ENCODE measurements at regions not wholly inside any gene's neighbourhood (a gene's known extent, or its start where the extent isn't known, plus 50 kb on each side); places are given as distances from the start of the nearest gene placed in this dataset.

GRCh38 chr6:139642346-139642745 lies 267.9 kb upstream of the CITED2 start:
- H3K4me3 ChIP-seq (ENCODE audit: low read length): no peak overlapping the region
- TF ChIP-seq EZH2 (IDR thresholded peaks at IDR 0.05; ENCODE audit: borderline replicate concordance, insufficient read depth, low read length, poor library complexity, severe bottlenecking): no peak
- no peak for TF ChIP-seq POLR2AphosphoS5 (IDR thresholded peaks at IDR 0.05)
- no peak for TF ChIP-seq EP300 (conservative IDR thresholded peaks at IDR 0.05; ENCODE audit: poor library complexity, severe bottlenecking)
- no peak for TF ChIP-seq TAF1 (IDR thresholded peaks at IDR 0.05; ENCODE audit: low read depth)
- TF ChIP-seq CTCF (IDR thresholded peaks at IDR 0.05; ENCODE audit: poor library complexity, severe bottlenecking): no peak
- no peak for TF ChIP-seq RAD21 (conservative IDR thresholded peaks at IDR 0.05)
- TF ChIP-seq REST (IDR thresholded peaks at IDR 0.05; ENCODE audit: borderline replicate concordance): no peak
- H2AFZ ChIP-seq (ENCODE audit: low read depth, low read length): no peak overlapping the region
- no peaks in the 10 kb centered on the region for H3K9me2 ChIP-seq (ENCODE audit: insufficient read depth, low read length)
- no peaks in the 10 kb centered on the region for H3K36me3 ChIP-seq (ENCODE audit: insufficient read depth, low read length)
- no peaks in the 10 kb centered on the region for H3K9me3 ChIP-seq (ENCODE audit: low read length)
- no peaks in the 10 kb centered on the region for H3K27me3 ChIP-seq (ENCODE audit: insufficient read depth, low read depth, low read length)
- H3K4me2 ChIP-seq (ENCODE audit: low read length): no peak overlapping the region
- no peak overlapping the region for H3K9ac ChIP-seq (ENCODE audit: low read length)
- H3K27ac ChIP-seq (ENCODE audit: low read length): no peak overlapping the region
- H4K20me1 ChIP-seq (ENCODE audit: insufficient read depth): no peaks in the 10 kb centered on the region
- no peaks in the 10 kb centered on the region for H3F3A ChIP-seq (ENCODE audit: insufficient read depth, low read length, poor library complexity, severe bottlenecking)
- no peaks in the 10 kb centered on the region for H3K79me2 ChIP-seq (replicated peaks; ENCODE audit: insufficient read depth, low read length)

GRCh38 chr6:139641376-139641775 lies 266.9 kb upstream of the CITED2 start:
- H3K27ac ChIP-seq (ENCODE audit: low read length): no peak overlapping the region
- no peak overlapping the region for H3K4me3 ChIP-seq (ENCODE audit: low read length)
- H3F3A ChIP-seq (ENCODE audit: insufficient read depth, low read length, poor library complexity, severe bottlenecking): no peaks in the 10 kb centered on the region
- no peak overlapping the region for H3K4me2 ChIP-seq (ENCODE audit: low read length)
- no peaks in the 10 kb centered on the region for H3K27me3 ChIP-seq (ENCODE audit: insufficient read depth, low read depth, low read length)
- no peak overlapping the region for H3K9ac ChIP-seq (ENCODE audit: low read length)
- H3K36me3 ChIP-seq (ENCODE audit: insufficient read depth, low read length): no peaks in the 10 kb centered on the region
- H4K20me1 ChIP-seq (ENCODE audit: insufficient read depth): no peaks in the 10 kb centered on the region
- no peaks in the 10 kb centered on the region for H3K9me3 ChIP-seq (ENCODE audit: low read length)
- TF ChIP-seq REST (IDR thresholded peaks at IDR 0.05; ENCODE audit: borderline replicate concordance) (no peak), CTCF (IDR thresholded peaks at IDR 0.05; ENCODE audit: poor library complexity, severe bottlenecking) (no peak), TAF1 (IDR thresholded peaks at IDR 0.05; ENCODE audit: low read depth) (no peak), EP300 (conservative IDR thresholded peaks at IDR 0.05; ENCODE audit: poor library complexity, severe bottlenecking) (no peak), MXI1 (conservative IDR thresholded peaks at IDR 0.05; ENCODE audit: poor library complexity, severe bottlenecking) (no peak), RAD21 (conservative IDR thresholded peaks at IDR 0.05) (no peak), EZH2 (IDR thresholded peaks at IDR 0.05; ENCODE audit: borderline replicate concordance, insufficient read depth, low read length, poor library complexity, severe bottlenecking) (no peak)
- no peaks in the 10 kb centered on the region for H3K79me2 ChIP-seq (replicated peaks; ENCODE audit: insufficient read depth, low read length)
- H2AFZ ChIP-seq (ENCODE audit: low read depth, low read length): no peak overlapping the region
- no peaks in the 10 kb centered on the region for H3K9me2 ChIP-seq (ENCODE audit: insufficient read depth, low read length)

Measured in neural cell (in vitro differentiated cells).